DMS53 (cell line): ENCODE measurements at regions not wholly inside any gene's neighbourhood (a gene's known extent, or its start where the extent isn't known, plus 50 kb on each side); places are given as distances from the start of the nearest gene placed in this dataset.
A peak's percentile ranks its signal among the peaks of the same experiment; 100 is the strongest.
"Not testable (repeated sequence)": the region's sequence is repeated elsewhere in the genome, so short reads cannot be mapped to it uniquely, and the experiment has no call there.

Source experiments
- DNase-seq: peaks from one replicate; lab custom pipeline; 2025; lab: John Stamatoyannopoulos, UW

DNA sequence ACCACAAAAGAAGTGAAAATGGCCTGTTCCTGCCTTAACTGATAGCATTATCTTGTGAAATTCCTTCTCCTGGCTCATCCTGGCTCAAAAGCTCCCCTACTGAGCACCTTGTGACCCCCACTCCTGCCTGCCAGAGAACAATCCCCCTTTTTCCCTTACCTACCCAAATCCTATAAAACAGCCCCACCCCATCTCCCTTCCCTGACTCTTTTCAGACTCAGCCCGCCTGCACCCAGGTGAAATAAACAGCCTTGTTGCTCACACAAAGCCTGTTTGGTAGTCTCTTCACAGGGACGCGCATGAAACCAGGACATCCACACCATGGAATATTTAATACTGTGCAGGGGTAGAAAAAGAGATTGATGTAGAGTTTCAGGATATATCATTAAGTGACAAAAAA, 1677.0 kb downstream of the C4orf33 start:
- DNase-seq = not testable (repeated sequence)

- DNase-seq = peak; percentile 63
These were observed 1712.5 kb downstream of the C4orf33 start for GRCh38 chr4:130808492-130808891.

DNA sequence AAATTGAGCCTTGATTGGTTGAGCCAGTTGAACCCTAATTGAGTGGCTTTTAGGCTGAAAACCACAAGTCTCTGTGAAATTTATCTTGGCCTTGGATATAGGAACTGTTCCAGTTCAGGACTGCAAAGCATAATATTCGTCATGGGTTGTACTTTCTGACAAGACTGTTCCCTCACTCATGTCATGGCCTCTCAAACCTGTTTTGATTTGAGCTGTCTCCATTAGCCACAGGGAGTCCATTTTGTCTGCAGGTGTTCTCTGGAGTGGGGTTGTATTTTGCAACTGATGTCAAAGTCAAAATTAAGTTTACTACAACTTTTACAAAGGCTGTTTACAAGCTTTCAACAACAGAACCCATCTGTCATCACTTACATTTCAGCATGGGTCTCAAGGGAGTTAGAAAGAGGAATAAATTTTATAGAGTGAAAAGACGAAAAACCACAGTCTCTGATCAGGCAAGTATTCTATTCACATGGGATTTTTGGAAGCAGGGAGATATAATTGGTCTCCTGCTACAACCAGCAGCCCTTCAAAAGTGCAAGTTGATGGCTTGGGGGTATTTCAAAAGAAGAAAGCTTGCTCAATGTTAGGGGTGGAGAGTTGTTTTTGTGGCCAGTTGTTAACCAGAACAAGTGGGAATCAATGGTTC, 1716.3 kb downstream of the C4orf33 start:
- DNase-seq = no peak

DNA sequence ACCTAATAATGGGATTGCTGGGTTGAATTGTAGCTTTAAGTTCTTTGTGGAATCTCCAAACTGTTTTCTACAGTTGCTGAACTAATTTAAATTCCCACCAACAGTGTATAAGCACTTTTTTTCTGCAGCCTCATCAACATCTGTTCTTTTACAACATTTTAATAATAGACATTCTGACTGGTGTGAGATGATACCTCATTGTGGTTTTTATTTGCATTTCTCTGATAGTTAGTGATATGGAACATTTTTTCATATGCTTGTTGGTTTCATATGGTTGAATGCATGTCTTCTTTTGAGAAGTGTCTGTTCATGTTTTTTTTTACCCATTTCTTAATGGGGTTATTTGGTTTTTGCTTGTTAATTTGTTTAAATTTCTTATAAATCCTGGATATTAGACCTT, 1718.9 kb downstream of the C4orf33 start:
- DNase-seq = no peak

DNA sequence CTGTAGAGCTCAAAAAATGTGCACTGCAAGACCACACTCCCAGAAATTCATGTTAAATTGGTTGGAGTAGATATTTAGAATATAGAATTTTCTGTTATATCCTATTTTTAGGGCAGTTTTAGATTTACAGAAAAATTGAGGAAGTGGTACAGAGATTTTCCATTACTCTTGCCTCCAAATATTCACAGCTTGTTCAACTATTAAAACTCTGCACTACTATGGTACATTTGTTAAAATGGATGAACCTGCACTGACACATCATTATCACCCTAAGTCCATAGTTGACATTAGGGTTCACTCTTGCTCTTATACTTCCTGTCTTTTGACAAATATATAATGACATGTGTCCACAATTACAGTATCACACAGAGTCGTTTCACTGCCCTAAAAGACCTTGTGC, 1724.5 kb downstream of the C4orf33 start:
- DNase-seq = no peak

DNA sequence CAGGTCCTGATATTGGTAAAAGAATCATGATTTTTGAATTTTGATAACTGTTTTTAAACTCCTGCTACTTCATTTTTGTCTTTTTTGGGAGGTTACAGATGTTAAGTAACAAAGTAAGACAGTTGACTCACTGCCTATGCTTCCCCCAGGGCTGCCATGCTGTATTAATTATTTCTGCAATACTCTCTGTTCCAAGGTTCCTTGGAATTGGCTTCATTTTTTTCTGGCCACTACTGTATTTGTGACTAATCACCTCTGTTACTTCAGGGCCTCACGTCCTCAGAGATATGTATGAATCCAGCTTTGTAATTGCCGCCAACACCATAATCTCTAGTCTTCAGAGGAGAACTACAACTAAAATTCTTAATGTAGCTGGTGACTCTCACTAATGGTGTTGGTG, 1729.3 kb downstream of the C4orf33 start:
- DNase-seq = no peak

GRCh38 chr4:130850019-130850524, 1754.1 kb downstream of the C4orf33 start:
- no peak for DNase-seq

DNA sequence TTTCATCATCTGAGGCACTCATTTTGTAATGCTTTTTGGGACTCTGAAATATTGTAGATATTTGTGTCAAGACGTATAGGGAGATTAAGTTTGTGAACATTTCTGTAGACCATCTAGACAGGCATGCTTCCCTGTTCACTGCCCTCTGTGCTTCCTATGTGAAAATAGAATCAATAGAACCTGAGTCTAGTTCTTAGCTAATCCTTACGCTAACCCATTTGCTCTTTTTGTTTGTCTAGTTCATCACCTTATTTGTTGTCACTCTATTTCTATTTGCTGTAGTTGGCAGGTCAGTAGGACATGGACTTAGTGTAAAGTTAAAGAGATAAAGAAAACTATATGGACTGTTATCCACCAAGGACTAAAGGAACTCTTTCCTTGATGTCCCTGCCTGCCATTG, 1755.2 kb downstream of the C4orf33 start:
- peak; percentile 6 for DNase-seq

DNA sequence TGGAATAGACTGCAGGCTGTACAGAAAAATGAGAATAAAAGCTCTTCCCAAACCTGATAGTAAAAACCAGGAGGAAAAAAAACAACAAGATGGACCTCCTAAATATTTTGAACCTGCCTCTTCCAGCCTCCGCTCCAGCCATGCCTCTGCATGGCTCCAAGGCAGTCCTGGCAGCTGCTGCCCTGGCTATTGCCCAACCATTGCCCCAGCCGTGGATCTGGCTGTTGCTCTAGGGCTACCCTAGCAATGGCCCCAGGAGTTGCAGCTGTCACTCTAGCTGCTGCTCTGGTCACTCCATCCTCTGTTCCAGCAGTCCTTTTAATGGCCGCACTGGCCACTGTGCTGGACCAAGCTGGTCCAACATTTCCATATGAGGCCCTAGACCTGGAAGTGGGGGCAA, 1756.0 kb downstream of the C4orf33 start:
- no peak for DNase-seq

DNA sequence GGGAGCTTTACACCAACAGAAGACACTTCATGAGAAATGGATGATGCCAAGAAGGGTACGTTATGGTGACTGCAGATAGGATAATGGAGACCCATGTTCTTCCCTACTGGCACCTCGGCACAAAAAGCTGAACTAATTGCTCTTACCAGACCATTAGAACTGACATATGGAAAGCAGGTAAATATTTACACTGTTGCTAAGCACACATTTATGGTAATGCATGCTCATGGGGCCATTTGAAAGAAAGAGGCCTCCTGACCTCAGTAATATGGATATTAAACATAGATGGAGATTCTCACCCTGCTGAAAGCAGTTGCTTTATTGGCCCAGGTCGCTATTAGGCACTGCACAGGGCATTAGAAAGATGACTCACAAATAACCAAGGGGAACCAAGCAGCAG, 1759.6 kb downstream of the C4orf33 start:
- DNase-seq = peak; percentile 71

GRCh38 chr4:130859991-130860390, 1764.0 kb downstream of the C4orf33 start:
- DNase-seq = no peak

- peak; percentile 4 for DNase-seq
These were observed 1801.0 kb downstream of the C4orf33 start for GRCh38 chr4:130896920-130897319.

DNA sequence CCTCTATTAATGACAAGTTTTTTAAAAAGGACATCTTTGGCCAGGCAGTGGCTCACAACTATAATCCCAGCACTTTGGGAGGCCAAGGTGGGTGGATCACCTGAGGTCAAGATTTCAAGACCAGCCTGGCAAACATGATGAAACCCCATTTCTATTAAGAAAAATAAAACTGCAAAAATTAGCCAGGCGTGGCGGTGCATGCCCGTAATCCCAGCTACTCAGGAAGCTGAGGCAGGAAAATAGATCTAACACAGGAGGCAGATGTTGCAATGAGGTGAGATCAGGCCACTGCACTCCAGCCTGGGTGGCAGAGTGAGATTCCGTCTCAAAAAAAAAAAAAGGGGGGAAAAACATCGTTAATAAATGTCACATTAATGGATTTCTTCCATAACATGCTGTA, 1805.4 kb downstream of the C4orf33 start:
- no peak for DNase-seq

GRCh38 chr4:130922955-130923354, 1827.0 kb downstream of the C4orf33 start:
- no peak for DNase-seq

DNA sequence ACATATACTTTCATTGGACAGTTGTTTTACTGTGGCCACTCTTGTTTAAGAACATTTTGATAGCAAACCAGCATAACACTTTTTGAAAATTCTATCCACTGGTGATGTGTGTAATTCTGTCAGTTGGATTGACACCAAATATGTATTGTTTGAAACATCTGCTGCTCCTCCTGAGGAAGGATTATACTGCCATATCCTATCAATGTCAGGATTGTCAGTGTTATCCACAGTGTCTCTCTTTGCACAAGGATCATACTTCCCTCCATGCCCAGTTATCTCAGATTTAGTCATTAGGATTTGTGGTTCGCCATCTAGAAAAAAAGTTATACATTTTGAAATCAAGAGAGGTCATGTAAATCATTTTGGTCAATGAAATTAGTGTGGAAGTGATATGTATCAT, 1859.6 kb downstream of the C4orf33 start:
- no peak for DNase-seq

GRCh38 chr4:130985371-130985770, 1889.4 kb downstream of the C4orf33 start:
- DNase-seq = no peak

DNA sequence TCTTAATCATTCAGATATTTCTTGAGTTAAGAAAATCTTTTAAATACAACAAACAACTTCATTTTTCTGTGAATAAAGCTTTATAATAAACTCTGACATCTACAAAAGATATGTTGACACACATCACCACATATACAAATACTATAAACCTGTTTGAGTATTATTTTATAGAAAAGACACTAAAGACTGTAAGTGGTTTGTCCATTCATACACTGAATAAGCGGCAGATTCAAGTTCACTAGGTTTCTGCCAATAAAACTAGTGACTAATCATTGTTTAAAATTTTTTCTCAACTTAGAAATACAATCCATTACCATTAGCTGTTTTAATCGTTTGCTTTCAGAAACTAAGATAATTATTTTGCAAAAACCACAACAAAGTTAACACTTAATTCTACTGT, 1900.0 kb downstream of the C4orf33 start:
- no peak for DNase-seq

- DNase-seq = no peak
These were observed 1905.4 kb downstream of the C4orf33 start for GRCh38 chr4:131001371-131001770.

- peak; percentile 42 for DNase-seq
These were observed 1906.2 kb downstream of the C4orf33 start for GRCh38 chr4:131002132-131002531.

- no peak for DNase-seq
These were observed 1910.4 kb downstream of the C4orf33 start for GRCh38 chr4:131006388-131006787.

GRCh38 chr4:131011961-131012360, 1916.0 kb downstream of the C4orf33 start:
- DNase-seq = not testable (repeated sequence)

DNA sequence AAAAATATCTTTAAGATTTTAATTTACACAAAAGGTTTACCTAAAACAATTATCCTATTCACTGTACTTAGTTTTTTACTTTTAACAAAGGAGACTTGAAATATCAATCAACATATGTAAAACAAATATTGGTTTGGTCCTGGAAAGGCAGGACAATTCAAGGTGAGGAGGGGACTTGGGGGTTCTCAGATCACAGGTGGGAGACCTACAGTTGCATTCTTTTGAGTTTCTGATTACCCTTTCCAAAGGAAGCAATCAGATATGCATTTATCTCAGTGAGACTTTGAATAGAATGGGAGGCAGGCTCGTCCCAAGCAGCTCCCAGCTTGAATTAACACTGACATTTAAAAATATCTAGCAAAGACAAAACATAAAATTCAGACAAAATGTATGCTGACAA, 1917.3 kb downstream of the C4orf33 start:
- no peak for DNase-seq

DNA sequence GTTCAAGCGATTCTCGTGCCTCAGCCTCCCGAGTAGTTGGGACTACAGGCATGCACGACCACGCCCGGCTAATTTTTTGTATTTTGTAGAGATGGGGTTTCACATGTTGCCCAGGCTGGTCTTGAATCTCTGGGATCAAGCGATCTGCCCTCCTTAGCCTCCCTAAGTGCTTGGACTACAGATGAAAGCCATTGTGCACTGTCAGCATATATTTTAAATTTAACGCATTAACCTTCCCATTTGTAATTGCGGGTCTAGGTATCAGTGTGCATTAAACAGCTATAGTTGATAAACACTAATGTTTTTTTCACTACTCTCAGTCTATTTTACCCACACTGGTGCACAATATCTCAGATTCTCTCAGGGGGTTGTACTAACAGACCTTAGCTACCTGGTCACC, 1930.8 kb downstream of the C4orf33 start:
- DNase-seq = no peak

- DNase-seq = peak; percentile 9
These were observed 1948.4 kb downstream of the C4orf33 start for GRCh38 chr4:131044368-131044767.
